AG09309 (cell line): ENCODE measurements at regions not wholly inside any gene's neighbourhood (a gene's known extent, or its start where the extent isn't known, plus 50 kb on each side); places are given as distances from the start of the nearest gene placed in this dataset.

Experiments
- DNase-seq: peaks from one replicate; pipeline ENCODE4 v3.0.0-alpha.2; 2010; ENCODE audit warnings: low read depth
- H3K4me3 ChIP-seq: 2 replicates; pipeline ENCODE4 v1.5.1; 2011; ENCODE audit warnings: mild to moderate bottlenecking, low read depth, low read length, moderate library complexity; ENCODE audit not compliant: control insufficient read depth
- TF ChIP-seq, protein P1 (sequence below): IDR thresholded peaks from 2 replicates; pipeline ENCODE4 v1.5.1; 2011; ENCODE audit warnings: mild to moderate bottlenecking, low read depth, low read length, inconsistent platforms; ENCODE audit not compliant: insufficient read depth, control insufficient read depth; ENCODE audit errors: missing control alignments

DNA sequence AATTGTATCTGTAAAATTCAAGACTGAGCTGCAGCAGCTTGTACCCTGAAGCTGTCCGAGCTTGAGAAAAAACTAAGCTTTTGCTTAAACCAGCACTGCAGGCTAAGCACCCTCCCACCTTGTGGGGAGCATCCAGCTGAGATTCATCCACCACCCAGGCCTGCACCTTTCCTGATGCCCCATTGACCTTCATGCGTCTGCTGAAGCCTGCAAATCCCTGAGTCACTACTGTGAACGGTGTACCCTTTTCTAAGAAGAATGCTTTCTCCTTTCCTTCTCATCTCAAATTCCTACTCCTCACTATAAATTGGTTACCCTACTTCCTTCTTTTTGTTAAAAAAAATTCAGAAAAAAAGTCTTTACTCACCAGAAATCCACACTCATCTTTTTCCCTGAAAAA lies 90.9 kb upstream of the RGS18 start:
- DNase-seq = no peak
- TF ChIP-seq, protein P1, sequence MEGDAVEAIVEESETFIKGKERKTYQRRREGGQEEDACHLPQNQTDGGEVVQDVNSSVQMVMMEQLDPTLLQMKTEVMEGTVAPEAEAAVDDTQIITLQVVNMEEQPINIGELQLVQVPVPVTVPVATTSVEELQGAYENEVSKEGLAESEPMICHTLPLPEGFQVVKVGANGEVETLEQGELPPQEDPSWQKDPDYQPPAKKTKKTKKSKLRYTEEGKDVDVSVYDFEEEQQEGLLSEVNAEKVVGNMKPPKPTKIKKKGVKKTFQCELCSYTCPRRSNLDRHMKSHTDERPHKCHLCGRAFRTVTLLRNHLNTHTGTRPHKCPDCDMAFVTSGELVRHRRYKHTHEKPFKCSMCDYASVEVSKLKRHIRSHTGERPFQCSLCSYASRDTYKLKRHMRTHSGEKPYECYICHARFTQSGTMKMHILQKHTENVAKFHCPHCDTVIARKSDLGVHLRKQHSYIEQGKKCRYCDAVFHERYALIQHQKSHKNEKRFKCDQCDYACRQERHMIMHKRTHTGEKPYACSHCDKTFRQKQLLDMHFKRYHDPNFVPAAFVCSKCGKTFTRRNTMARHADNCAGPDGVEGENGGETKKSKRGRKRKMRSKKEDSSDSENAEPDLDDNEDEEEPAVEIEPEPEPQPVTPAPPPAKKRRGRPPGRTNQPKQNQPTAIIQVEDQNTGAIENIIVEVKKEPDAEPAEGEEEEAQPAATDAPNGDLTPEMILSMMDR = no peak
- no peak overlapping the region for H3K4me3 ChIP-seq

GRCh38 chr1:192070213-192070612 lies 88.0 kb upstream of the RGS18 start:
- TF ChIP-seq, protein P1 = no peak
- DNase-seq = no peak
- H3K4me3 ChIP-seq = no peak overlapping the region

DNA sequence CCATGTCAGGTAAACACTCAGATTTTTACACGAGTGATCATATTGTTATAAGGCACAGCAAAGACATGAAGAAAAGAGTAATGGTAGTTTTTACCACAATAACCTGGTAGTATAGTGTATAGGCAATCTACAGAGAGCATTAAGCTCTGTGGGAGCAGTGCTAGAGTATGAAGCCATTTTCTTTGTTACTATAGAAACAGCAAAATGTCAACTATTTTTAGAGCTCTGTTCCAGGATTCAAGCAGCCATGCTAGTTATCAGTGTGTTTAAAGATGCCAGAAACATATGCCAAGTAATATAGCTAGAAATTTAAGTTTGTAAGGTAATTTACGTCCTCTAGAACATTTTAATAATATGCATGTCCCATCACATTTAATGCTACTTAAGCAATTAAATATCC lies 77.6 kb upstream of the RGS18 start:
- TF ChIP-seq, protein P1 = no peak
- no peak for DNase-seq
- H3K4me3 ChIP-seq = no peak overlapping the region

GRCh38 chr1:192081359-192081758 lies 76.9 kb upstream of the RGS18 start:
- no peak for DNase-seq
- H3K4me3 ChIP-seq = no peak overlapping the region
- TF ChIP-seq, protein P1 = no peak

DNA sequence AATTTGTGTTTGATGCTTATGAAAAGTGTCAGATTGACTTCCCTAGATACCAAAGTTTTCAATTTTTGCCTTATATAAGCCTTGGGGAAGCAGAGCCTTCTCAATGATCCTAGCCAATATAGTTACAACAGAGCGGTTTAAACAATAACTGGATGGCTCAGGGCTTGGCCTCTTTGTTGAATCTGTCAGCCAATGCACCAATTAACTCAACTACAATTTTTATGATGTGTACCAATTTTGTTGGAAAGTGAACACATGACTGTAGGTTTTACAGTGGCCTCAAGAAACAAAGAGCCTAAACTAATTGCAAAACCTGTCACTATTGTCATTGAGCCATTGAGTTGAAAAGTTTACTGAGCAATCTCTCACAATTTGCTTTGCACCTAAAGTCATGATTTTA lies 71.6 kb upstream of the RGS18 start:
- TF ChIP-seq, protein P1 = no peak
- no peak overlapping the region for H3K4me3 ChIP-seq
- no peak for DNase-seq

DNA sequence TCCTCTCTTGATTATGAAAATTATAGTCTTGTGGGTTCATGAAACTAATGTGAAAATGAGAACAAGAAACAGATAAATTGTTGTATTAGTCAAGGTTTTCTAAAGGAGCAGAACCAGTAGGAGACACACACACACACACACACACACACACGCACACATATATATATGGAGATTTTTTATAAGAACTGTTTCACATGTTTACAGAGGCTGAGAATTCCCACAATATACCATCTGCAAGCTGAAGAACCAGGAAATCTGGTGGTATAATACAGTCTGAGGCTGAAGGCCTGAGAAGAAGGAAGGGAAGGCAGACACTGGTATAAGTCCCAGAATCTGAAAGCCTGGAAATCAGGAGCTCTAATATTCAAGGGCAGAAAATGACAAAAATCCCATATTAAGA lies 70.9 kb upstream of the RGS18 start:
- no peak for DNase-seq
- H3K4me3 ChIP-seq = no peak overlapping the region
- TF ChIP-seq, protein P1 = no peak

- H3K4me3 ChIP-seq = no peak overlapping the region
- TF ChIP-seq, protein P1 = no peak
- DNase-seq = no peak
Measured at GRCh38 chr1:192088496-192088895, 69.8 kb upstream of the RGS18 start.
